ENCODE measurements at regions not wholly inside any gene's neighbourhood (a gene's known extent, or its start where the extent isn't known, plus 50 kb on each side); places are given as distances from the start of the nearest gene placed in this dataset.

- intact Hi-C loops (cut with DNase I) = no loop called here
Measured at GRCh38 chr3:153003862-153004261, 158.2 kb upstream of the RAP2B start.

GRCh38 chr3:153008226-153008625 lies 153.8 kb upstream of the RAP2B start:
- DNase-seq (ENCODE audit: low spot score) = no peak
- intact Hi-C loops (cut with DNase I) = no loop called here

More at GRCh38 chr3:153003862-153004261, 158.2 kb upstream of the RAP2B start:
- no peak for DNase-seq (ENCODE audit: low spot score)

- no peak for DNase-seq (ENCODE audit: low spot score)
- intact Hi-C loops (cut with DNase I) = no loop called here
Measured at GRCh38 chr3:153023896-153024295, 138.1 kb upstream of the RAP2B start.

- DNase-seq (ENCODE audit: low spot score) = no peak
- intact Hi-C loops (cut with DNase I) = no loop called here
Measured at GRCh38 chr3:153026026-153026425, 136.0 kb upstream of the RAP2B start.

GRCh38 chr3:153028381-153028780 lies 133.6 kb upstream of the RAP2B start:
- intact Hi-C loops (cut with DNase I) = no loop called here
- no peak for DNase-seq (ENCODE audit: low spot score)

- no peak for DNase-seq (ENCODE audit: low spot score)
- intact Hi-C loops (cut with DNase I) = no loop called here
Measured at GRCh38 chr3:153029350-153029749, 132.7 kb upstream of the RAP2B start.

- DNase-seq (ENCODE audit: low spot score) = no peak
Measured at GRCh38 chr3:153032891-153033290, 129.1 kb upstream of the RAP2B start.

GRCh38 chr3:153036846-153037245 lies 125.2 kb upstream of the RAP2B start:
- DNase-seq (ENCODE audit: low spot score) = no peak
- intact Hi-C loops (cut with DNase I) = no loop called here

More at GRCh38 chr3:153032891-153033290, 129.1 kb upstream of the RAP2B start:
- intact Hi-C loops (cut with DNase I) = no loop called here

GRCh38 chr3:153038367-153038766 lies 123.7 kb upstream of the RAP2B start:
- intact Hi-C loops (cut with DNase I) = no loop called here

GRCh38 chr3:153038779-153039178 lies 123.2 kb upstream of the RAP2B start:
- intact Hi-C loops (cut with DNase I) = no loop called here
- no peak for DNase-seq (ENCODE audit: low spot score)

More at GRCh38 chr3:153038367-153038766, 123.7 kb upstream of the RAP2B start:
- DNase-seq (ENCODE audit: low spot score) = no peak

- no peak for DNase-seq (ENCODE audit: low spot score)
- intact Hi-C loops (cut with DNase I) = loop anchor here in 1 of 2 donors (10.0 kb wide), 2 partner anchors 724 to 1204 kb away; no protein-coding TSS in a partner anchor
Measured at GRCh38 chr3:153041181-153041580, 120.8 kb upstream of the RAP2B start.

- intact Hi-C loops (cut with DNase I) = loop anchor here in 1 of 2 donors (10.0 kb wide), 2 partner anchors 723 to 1203 kb away; no protein-coding TSS in a partner anchor
- no peak for DNase-seq (ENCODE audit: low spot score)
Measured at GRCh38 chr3:153042088-153042487, 119.9 kb upstream of the RAP2B start.

GRCh38 chr3:153043729-153044328 lies 118.2 kb upstream of the RAP2B start:
- intact Hi-C loops (cut with DNase I) = loop anchor here in 1 of 2 donors (10.0 kb wide), 2 partner anchors 721 to 1201 kb away; no protein-coding TSS in a partner anchor
- no peak for DNase-seq (ENCODE audit: low spot score)

GRCh38 chr3:153045150-153045549 lies 116.9 kb upstream of the RAP2B start:
- intact Hi-C loops (cut with DNase I) = loop anchor here in 1 of 2 donors (10.0 kb wide), 2 partner anchors 720 to 1200 kb away; no protein-coding TSS in a partner anchor
- no peak for DNase-seq (ENCODE audit: low spot score)

GRCh38 chr3:153050978-153051377 lies 111.0 kb upstream of the RAP2B start:
- no peak for DNase-seq (ENCODE audit: low spot score)
- intact Hi-C loops (cut with DNase I) = loop anchor here (10.0 kb wide), 2 partner anchors 104 to 114 kb away; partner anchors contain the start of gene RAP2B (in 1 of the 2)

GRCh38 chr3:153051427-153052095 lies 110.5 kb upstream of the RAP2B start:
- intact Hi-C loops (cut with DNase I) = loop anchor here (10.0 kb wide), 2 partner anchors 103 to 113 kb away; partner anchors contain the start of gene RAP2B (in 1 of the 2)
- no peak for DNase-seq (ENCODE audit: low spot score)

- intact Hi-C loops (cut with DNase I) = loop anchor here (10.0 kb wide), 2 partner anchors 103 to 113 kb away; partner anchors contain the start of gene RAP2B (in 1 of the 2)
- peak; percentile 88 for DNase-seq (ENCODE audit: low spot score)
Measured at GRCh38 chr3:153052096-153052460, 109.9 kb upstream of the RAP2B start.

- no peak for DNase-seq (ENCODE audit: low spot score)
- intact Hi-C loops (cut with DNase I) = loop anchor here (10.0 kb wide), 2 partner anchors 100 to 110 kb away; partner anchors contain the start of gene RAP2B (in 1 of the 2)
Measured at GRCh38 chr3:153055217-153055616, 106.8 kb upstream of the RAP2B start.

- no peak for DNase-seq (ENCODE audit: low spot score)
- intact Hi-C loops (cut with DNase I) = loop anchor here (10.0 kb wide), 2 partner anchors 99 to 109 kb away; partner anchors contain the start of gene RAP2B (in 1 of the 2)
Measured at GRCh38 chr3:153055779-153056178, 106.2 kb upstream of the RAP2B start.

- intact Hi-C loops (cut with DNase I) = loop anchor here (10.0 kb wide), 2 partner anchors 97 to 107 kb away; partner anchors contain the start of gene RAP2B (in 1 of the 2)
- peak; percentile 87 for DNase-seq (ENCODE audit: low spot score)
Measured at GRCh38 chr3:153058031-153058688, 103.9 kb upstream of the RAP2B start.

Data from posterior vena cava (tissue), 2 donors.